SK-N-SH treated with all-trans-retinoic acid at 6 μM for 48 hours (cell line): ENCODE measurements at regions not wholly inside any gene's neighbourhood (a gene's known extent, or its start where the extent isn't known, plus 50 kb on each side); places are given as distances from the start of the nearest gene placed in this dataset.

Source experiments
- ATAC-seq: fragments of 200-7000 bp; cut with Tn5 transposase; 3 replicates; pipeline ENCODE4 v1.9.1; 2020; ENCODE audit warnings: mild to moderate bottlenecking, moderate library complexity
- ARNTL ChIP-seq: fragments of 450-650 bp; formaldehyde crosslinking; IDR thresholded peaks from 2 replicates; pipeline ENCODE4 v1.5.0; 2020; ENCODE audit warnings: low read depth, mild to moderate bottlenecking, moderate library complexity, borderline replicate concordance
- BACH2 ChIP-seq: fragments of 250-450 bp; sonication (Bioruptor Pico); IDR thresholded peaks from 2 replicates; pipeline ENCODE4 v1.9.0; 2021; ENCODE audit warnings: mild to moderate bottlenecking, borderline replicate concordance
- CSRNP3 ChIP-seq: fragments of 250-450 bp; sonication (Bioruptor Pico); IDR thresholded peaks from 2 replicates; pipeline ENCODE4 v1.5.1; 2021; ENCODE audit warnings: mild to moderate bottlenecking, moderate library complexity
- ESRRG ChIP-seq: fragments of 250-450 bp; sonication (Bioruptor Pico); IDR thresholded peaks from 2 replicates; pipeline ENCODE4 v1.6.1; 2021; ENCODE audit warnings: mild to moderate bottlenecking
- GLIS3 ChIP-seq: fragments of 250-450 bp; sonication (Bioruptor Pico); IDR thresholded peaks from 2 replicates; pipeline ENCODE4 v1.5.0; 2020; ENCODE audit warnings: mild to moderate bottlenecking, moderate library complexity
- ISL1 ChIP-seq: fragments of 250-450 bp; sonication (Bioruptor Pico); IDR thresholded peaks from 2 replicates; pipeline ENCODE4 v2.1.2; 2022; ENCODE audit warnings: mild to moderate bottlenecking, moderate library complexity
- OSR1 ChIP-seq: fragments of 250-450 bp; sonication (Bioruptor Pico); IDR thresholded peaks from 2 replicates; pipeline ENCODE4 v1.8.0; 2022; ENCODE audit warnings: moderate library complexity, mild to moderate bottlenecking, inconsistent platforms
- PATZ1 ChIP-seq: fragments of 250-450 bp; sonication (Bioruptor Pico); IDR thresholded peaks from 2 replicates; pipeline ENCODE4 v1.8.0; 2020; ENCODE audit warnings: mild to moderate bottlenecking, moderate library complexity, borderline replicate concordance
- PPARA ChIP-seq: fragments of 250-450 bp; sonication (Bioruptor Pico); IDR thresholded peaks from 2 replicates; pipeline ENCODE4 v1.5.0; 2020; ENCODE audit warnings: mild to moderate bottlenecking, borderline replicate concordance
- RARB ChIP-seq: fragments of 250-450 bp; sonication (Bioruptor Pico); IDR thresholded peaks from 2 replicates; pipeline ENCODE4 v1.8.0; 2021; ENCODE audit warnings: mild to moderate bottlenecking, moderate library complexity
- SNAI2 ChIP-seq: fragments of 250-450 bp; sonication (Bioruptor Pico); IDR thresholded peaks from 2 replicates; pipeline ENCODE4 v1.5.0; 2020; ENCODE audit warnings: mild to moderate bottlenecking, moderate library complexity
- TCF4 ChIP-seq: fragments of 250-450 bp; sonication (Bioruptor Pico); IDR thresholded peaks from 2 replicates; pipeline ENCODE4 v1.8.0; 2021; ENCODE audit warnings: mild to moderate bottlenecking, moderate library complexity, borderline replicate concordance
- TOX ChIP-seq: fragments of 250-450 bp; sonication (Bioruptor Pico); IDR thresholded peaks from 2 replicates; pipeline ENCODE4 v1.8.0; 2021; ENCODE audit warnings: mild to moderate bottlenecking, moderate library complexity, borderline replicate concordance
- ZC3H10 ChIP-seq: fragments of 250-450 bp; sonication (Bioruptor Pico); IDR thresholded peaks from 2 replicates; pipeline ENCODE4 v1.5.1; 2021; ENCODE audit warnings: mild to moderate bottlenecking, moderate library complexity
- ZFP3 ChIP-seq: fragments of 250-450 bp; sonication (Bioruptor Pico); IDR thresholded peaks from 2 replicates; pipeline ENCODE4 v1.5.0; 2020; ENCODE audit warnings: mild to moderate bottlenecking, moderate library complexity
- ZFP30 ChIP-seq: fragments of 450-650 bp; formaldehyde crosslinking; IDR thresholded peaks from 2 replicates; pipeline ENCODE4 v1.5.0; 2022; ENCODE audit warnings: mild to moderate bottlenecking, moderate library complexity
- ZNF565 ChIP-seq: fragments of 450-650 bp; formaldehyde crosslinking; conservative IDR thresholded peaks from 2 replicates; pipeline ENCODE4 v1.5.0; 2020; ENCODE audit warnings: low read depth, mild to moderate bottlenecking, moderate library complexity
- ZNF70 ChIP-seq: fragments of 450-650 bp; formaldehyde crosslinking; IDR thresholded peaks from 2 replicates; pipeline ENCODE4 v1.5.0; 2020; ENCODE audit warnings: mild to moderate bottlenecking, moderate library complexity
- ZNF8 ChIP-seq: fragments of 450-650 bp; formaldehyde crosslinking; IDR thresholded peaks from 2 replicates; pipeline ENCODE4 v1.5.0; 2020; ENCODE audit warnings: mild to moderate bottlenecking, moderate library complexity
- TF ChIP-seq, protein P1 (sequence below): fragments of 250-450 bp; sonication (Bioruptor Pico); IDR thresholded peaks from 2 replicates; pipeline ENCODE4 v1.5.1; 2020; ENCODE audit warnings: low read depth, mild to moderate bottlenecking, moderate library complexity
- TF ChIP-seq, protein P2 (sequence below): fragments of 250-450 bp; sonication (Bioruptor Pico); IDR thresholded peaks from 2 replicates; pipeline ENCODE4 v1.5.0; 2020; ENCODE audit warnings: mild to moderate bottlenecking, moderate library complexity
- TF ChIP-seq, protein P3 (sequence below): fragments of 250-450 bp; sonication (Bioruptor Pico); IDR thresholded peaks from 2 replicates; pipeline ENCODE4 v1.8.0; 2021; ENCODE audit warnings: low read depth, mild to moderate bottlenecking, moderate library complexity, borderline replicate concordance

GRCh38 chr10:113369365-113369694 is 183.5 kb upstream of the HABP2 start (continued):
- no peak for TF ChIP-seq CSRNP3 (CRISPR knock-in tag)
- no peak for TF ChIP-seq OSR1 (CRISPR knock-in tag)
- TF ChIP-seq, all 23 proteins: peak for 0

DNA sequence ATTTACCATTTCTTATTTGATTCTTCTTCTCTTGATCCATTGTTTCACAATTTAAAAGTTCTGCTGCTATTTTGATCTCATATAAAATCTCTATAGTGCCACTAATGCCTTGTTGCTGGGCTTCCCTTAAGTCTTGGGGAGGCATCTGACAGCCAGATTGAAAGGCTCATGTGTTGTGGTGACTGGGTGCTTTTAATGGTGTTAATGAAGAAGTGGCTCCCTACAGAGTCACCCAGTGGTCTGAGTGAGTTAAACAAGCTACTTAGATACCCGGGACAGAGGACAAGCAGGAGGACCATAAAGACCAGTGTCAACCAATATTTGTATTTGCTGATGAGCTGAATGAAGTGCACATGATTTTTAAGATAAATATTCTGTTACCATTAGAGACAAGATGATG is 176.4 kb upstream of the HABP2 start:
- TF ChIP-seq ZNF8 (CRISPR knock-in tag) (no peak), TOX (CRISPR knock-in tag) (no peak), OSR1 (CRISPR knock-in tag) (no peak), TCF4 (CRISPR knock-in tag) (no peak), CSRNP3 (CRISPR knock-in tag) (no peak), PPARA (CRISPR knock-in tag) (no peak), PATZ1 (CRISPR knock-in tag) (no peak), ZNF70 (no peak), SNAI2 (CRISPR knock-in tag) (no peak), ESRRG (CRISPR knock-in tag) (no peak), ZFP3 (CRISPR knock-in tag) (no peak), ZFP30 (no peak), BACH2 (CRISPR knock-in tag) (no peak), ARNTL (CRISPR knock-in tag) (no peak), ZC3H10 (CRISPR knock-in tag) (no peak), RARB (CRISPR knock-in tag) (no peak), GLIS3 (no peak)
- TF ChIP-seq, protein P1, sequence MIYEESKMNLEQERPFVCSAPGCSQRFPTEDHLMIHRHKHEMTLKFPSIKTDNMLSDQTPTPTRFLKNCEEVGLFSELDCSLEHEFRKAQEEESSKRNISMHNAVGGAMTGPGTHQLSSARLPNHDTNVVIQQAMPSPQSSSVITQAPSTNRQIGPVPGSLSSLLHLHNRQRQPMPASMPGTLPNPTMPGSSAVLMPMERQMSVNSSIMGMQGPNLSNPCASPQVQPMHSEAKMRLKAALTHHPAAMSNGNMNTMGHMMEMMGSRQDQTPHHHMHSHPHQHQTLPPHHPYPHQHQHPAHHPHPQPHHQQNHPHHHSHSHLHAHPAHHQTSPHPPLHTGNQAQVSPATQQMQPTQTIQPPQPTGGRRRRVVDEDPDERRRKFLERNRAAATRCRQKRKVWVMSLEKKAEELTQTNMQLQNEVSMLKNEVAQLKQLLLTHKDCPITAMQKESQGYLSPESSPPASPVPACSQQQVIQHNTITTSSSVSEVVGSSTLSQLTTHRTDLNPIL (CRISPR knock-in tag) = no peak
- TF ChIP-seq, protein P2, sequence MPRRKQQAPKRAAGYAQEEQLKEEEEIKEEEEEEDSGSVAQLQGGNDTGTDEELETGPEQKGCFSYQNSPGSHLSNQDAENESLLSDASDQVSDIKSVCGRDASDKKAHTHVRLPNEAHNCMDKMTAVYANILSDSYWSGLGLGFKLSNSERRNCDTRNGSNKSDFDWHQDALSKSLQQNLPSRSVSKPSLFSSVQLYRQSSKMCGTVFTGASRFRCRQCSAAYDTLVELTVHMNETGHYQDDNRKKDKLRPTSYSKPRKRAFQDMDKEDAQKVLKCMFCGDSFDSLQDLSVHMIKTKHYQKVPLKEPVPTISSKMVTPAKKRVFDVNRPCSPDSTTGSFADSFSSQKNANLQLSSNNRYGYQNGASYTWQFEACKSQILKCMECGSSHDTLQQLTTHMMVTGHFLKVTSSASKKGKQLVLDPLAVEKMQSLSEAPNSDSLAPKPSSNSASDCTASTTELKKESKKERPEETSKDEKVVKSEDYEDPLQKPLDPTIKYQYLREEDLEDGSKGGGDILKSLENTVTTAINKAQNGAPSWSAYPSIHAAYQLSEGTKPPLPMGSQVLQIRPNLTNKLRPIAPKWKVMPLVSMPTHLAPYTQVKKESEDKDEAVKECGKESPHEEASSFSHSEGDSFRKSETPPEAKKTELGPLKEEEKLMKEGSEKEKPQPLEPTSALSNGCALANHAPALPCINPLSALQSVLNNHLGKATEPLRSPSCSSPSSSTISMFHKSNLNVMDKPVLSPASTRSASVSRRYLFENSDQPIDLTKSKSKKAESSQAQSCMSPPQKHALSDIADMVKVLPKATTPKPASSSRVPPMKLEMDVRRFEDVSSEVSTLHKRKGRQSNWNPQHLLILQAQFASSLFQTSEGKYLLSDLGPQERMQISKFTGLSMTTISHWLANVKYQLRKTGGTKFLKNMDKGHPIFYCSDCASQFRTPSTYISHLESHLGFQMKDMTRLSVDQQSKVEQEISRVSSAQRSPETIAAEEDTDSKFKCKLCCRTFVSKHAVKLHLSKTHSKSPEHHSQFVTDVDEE (CRISPR knock-in tag) = no peak
- no peak for ATAC-seq

DNA sequence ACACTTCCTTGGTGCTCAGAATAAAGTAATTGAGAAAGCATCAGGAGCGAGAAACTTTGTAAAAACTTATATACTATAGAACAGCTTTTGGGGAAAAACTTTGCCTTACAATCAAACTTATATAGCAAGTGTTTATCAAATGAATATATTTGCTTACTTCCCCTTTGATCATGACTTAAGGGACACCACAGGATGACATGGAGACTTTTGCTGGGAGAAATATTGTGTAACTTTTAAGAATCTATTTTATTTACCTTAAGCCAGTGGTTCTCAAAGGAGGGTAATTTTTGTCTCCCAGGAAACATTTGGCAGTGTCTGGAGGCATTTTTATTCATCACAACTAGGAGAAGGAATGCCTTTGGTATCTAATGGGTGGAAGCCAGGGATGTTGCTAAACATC is 173.8 kb upstream of the HABP2 start:
- ATAC-seq = no peak
- TF ChIP-seq GLIS3 = no peak
- TF ChIP-seq, protein P3, sequence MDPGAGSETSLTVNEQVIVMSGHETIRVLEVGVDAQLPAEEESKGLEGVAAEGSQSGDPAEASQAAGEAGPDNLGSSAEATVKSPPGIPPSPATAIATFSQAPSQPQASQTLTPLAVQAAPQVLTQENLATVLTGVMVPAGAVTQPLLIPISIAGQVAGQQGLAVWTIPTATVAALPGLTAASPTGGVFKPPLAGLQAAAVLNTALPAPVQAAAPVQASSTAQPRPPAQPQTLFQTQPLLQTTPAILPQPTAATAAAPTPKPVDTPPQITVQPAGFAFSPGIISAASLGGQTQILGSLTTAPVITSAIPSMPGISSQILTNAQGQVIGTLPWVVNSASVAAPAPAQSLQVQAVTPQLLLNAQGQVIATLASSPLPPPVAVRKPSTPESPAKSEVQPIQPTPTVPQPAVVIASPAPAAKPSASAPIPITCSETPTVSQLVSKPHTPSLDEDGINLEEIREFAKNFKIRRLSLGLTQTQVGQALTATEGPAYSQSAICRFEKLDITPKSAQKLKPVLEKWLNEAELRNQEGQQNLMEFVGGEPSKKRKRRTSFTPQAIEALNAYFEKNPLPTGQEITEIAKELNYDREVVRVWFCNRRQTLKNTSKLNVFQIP (CRISPR knock-in tag) = no peak
- no peak for TF ChIP-seq ISL1
- TF ChIP-seq ZNF565 = no peak
- no peak for TF ChIP-seq ZNF70
- TF ChIP-seq PATZ1 (CRISPR knock-in tag) = no peak
- no peak for TF ChIP-seq ZC3H10 (CRISPR knock-in tag)
- no peak for TF ChIP-seq OSR1 (CRISPR knock-in tag)
- TF ChIP-seq ARNTL (CRISPR knock-in tag) = no peak
- no peak for TF ChIP-seq BACH2 (CRISPR knock-in tag)
